GM23338 (cell line): ENCODE measurements at regions not wholly inside any gene's neighbourhood (a gene's known extent, or its start where the extent isn't known, plus 50 kb on each side); places are given as distances from the start of the nearest gene placed in this dataset.
A peak's percentile ranks its signal among the peaks of the same experiment; 100 is the strongest.

ENCODE experiments used
- ATAC-seq: fragments of 200-7000 bp; cut with Tn5 transposase; 3 replicates; pipeline ENCODE4 v1.9.1; 2020
- DNase-seq: peaks from one replicate; pipeline ENCODE4 v3.0.0-alpha.2; 2015; ENCODE audit warnings: low spot score
- H2AFZ ChIP-seq: fragments of 200-600 bp; sonication (generic); 2 replicates; pipeline ENCODE4 v1.8.0; 2016; ENCODE audit warnings: antibody characterized with exemption, mild to moderate bottlenecking, moderate library complexity
- H3F3A ChIP-seq: fragments of 200-600 bp; sonication (generic); replicated peaks from 2 replicates; pipeline ENCODE4 v1.8.0; 2017; ENCODE audit warnings: antibody characterized with exemption, mixed run types, low read depth
- H3K27ac ChIP-seq: fragments of 200-600 bp; sonication (generic); 2 replicates; pipeline ENCODE4 v1.6.1; 2016; ENCODE audit warnings: low read depth
- H3K27me3 ChIP-seq: fragments of 200-600 bp; sonication (generic); 2 replicates; pipeline ENCODE4 v1.8.0; 2016; ENCODE audit warnings: mild to moderate bottlenecking, mixed run types, moderate library complexity; ENCODE audit not compliant: insufficient read depth
- H3K36me3 ChIP-seq: fragments of 200-600 bp; sonication (generic); 2 replicates; pipeline ENCODE4 v1.8.0; 2016; ENCODE audit warnings: mild to moderate bottlenecking; ENCODE audit not compliant: insufficient read depth
- H3K4me1 ChIP-seq: fragments of 200-600 bp; sonication (generic); 2 replicates; pipeline ENCODE4 v1.8.0; 2016; ENCODE audit warnings: mild to moderate bottlenecking, moderate library complexity; ENCODE audit not compliant: insufficient read depth
- H3K4me2 ChIP-seq: fragments of 200-600 bp; sonication (generic); 2 replicates; pipeline ENCODE4 v1.7.1; 2017; ENCODE audit warnings: mixed run types
- H3K4me3 ChIP-seq: fragments of 200-600 bp; sonication (generic); 2 replicates; pipeline ENCODE4 v1.6.1; 2016; ENCODE audit warnings: mixed run types
- H3K79me2 ChIP-seq: fragments of 200-600 bp; sonication (generic); replicated peaks from 2 replicates; pipeline ENCODE4 v1.8.0; 2017; ENCODE audit warnings: mild to moderate bottlenecking; ENCODE audit not compliant: insufficient read depth
- H3K9me2 ChIP-seq: fragments of 200-600 bp; sonication (generic); 2 replicates; pipeline ENCODE4 v1.8.0; 2017; ENCODE audit not compliant: insufficient read depth
- H4K20me1 ChIP-seq: fragments of 200-600 bp; sonication (generic); replicated peaks from 2 replicates; pipeline ENCODE4 v1.8.0; 2017; ENCODE audit warnings: mild to moderate bottlenecking; ENCODE audit not compliant: insufficient read depth
- H3K27ac Mint-ChIP-seq: 2 replicates; pipeline ENCODE4 v1.8.0; 2020; ENCODE audit warnings: inconsistent platforms, mild to moderate bottlenecking, moderate library complexity, mixed read lengths
- H3K27me3 Mint-ChIP-seq: 3 replicates; pipeline ENCODE4 v1.8.0; 2022; ENCODE audit warnings: low read depth, mild to moderate bottlenecking, moderate library complexity, mixed read lengths, inconsistent platforms; ENCODE audit not compliant: insufficient read depth, poor library complexity
- H3K36me3 Mint-ChIP-seq: 3 replicates; pipeline ENCODE4 v1.8.0; 2021; ENCODE audit warnings: low read depth, mild to moderate bottlenecking, inconsistent platforms, moderate library complexity, mixed read lengths
- H3K4me1 Mint-ChIP-seq: 3 replicates; pipeline ENCODE4 v1.8.0; 2020; ENCODE audit warnings: mild to moderate bottlenecking, inconsistent platforms, mixed read lengths
- H3K4me3 Mint-ChIP-seq: 3 replicates; pipeline ENCODE4 v1.8.0; 2021; ENCODE audit warnings: moderate library complexity, mild to moderate bottlenecking, inconsistent platforms, mixed read lengths
- H3K9me3 Mint-ChIP-seq: 3 replicates; pipeline ENCODE4 v1.8.0; 2020; ENCODE audit warnings: moderate library complexity, mild to moderate bottlenecking, inconsistent platforms, mixed read lengths
- CREB1 ChIP-seq: fragments of 250-450 bp; sonication (Bioruptor Pico); IDR thresholded peaks from 2 replicates; pipeline ENCODE4 v1.5.0; 2020; ENCODE audit warnings: low read depth, mild to moderate bottlenecking, moderate library complexity
- CTCF ChIP-seq, 2 experiments: fragments of 200-600 bp in 1 of 2; sonication (generic) in 1 of 2; conservative IDR thresholded peaks; 2 replicates each; pipeline versions ENCODE4 v1.5.1 to v1.6.1; 2016 to 2017; ENCODE audit warnings: antibody characterized with exemption in 2 of 2, low read depth in 2 of 2, mild to moderate bottlenecking in 2 of 2, moderate library complexity in 1 of 2
- ETS1 ChIP-seq: IDR thresholded peaks from 2 replicates; pipeline ENCODE4 v1.6.1; 2016; ENCODE audit warnings: antibody characterized with exemption
- NANOG ChIP-seq: IDR thresholded peaks from 2 replicates; pipeline ENCODE4 v1.6.1; 2016; ENCODE audit warnings: antibody characterized with exemption, borderline replicate concordance
- STAT1 ChIP-seq: IDR thresholded peaks from one replicate; pipeline ENCODE4 v1.6.1; 2016; ENCODE audit warnings: antibody characterized with exemption; ENCODE audit not compliant: unreplicated experiment
- ZNF114 ChIP-seq: fragments of 250-450 bp; sonication (Bioruptor Pico); IDR thresholded peaks from 2 replicates; pipeline ENCODE4 v1.5.0; 2020; ENCODE audit warnings: mild to moderate bottlenecking, moderate library complexity
- ZNF331 ChIP-seq: fragments of 250-450 bp; sonication (Bioruptor Pico); IDR thresholded peaks from 2 replicates; pipeline ENCODE4 v1.5.0; 2020; ENCODE audit warnings: low read depth, mild to moderate bottlenecking, moderate library complexity

DNA sequence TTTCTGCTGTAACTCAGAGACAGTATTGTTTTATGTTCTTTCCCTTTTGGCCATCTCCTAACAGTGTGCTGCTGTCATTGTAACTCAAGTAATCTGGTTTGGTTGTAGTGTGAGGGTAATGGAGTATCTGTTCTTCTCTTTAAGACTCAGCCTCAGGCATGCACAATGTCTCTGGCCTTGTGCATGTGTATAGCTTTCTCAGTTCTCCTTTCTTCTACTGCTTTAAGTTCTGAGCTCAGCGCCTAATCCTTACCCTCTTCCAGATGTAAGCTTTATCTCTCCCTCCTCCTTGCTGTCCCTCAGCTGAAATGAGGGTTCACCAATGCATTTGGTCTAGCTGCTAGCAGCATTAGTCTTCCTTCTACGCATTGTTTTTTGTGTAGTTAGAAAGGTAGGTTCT lies 1420.4 kb upstream of the PRMT6 start:
- H2AFZ ChIP-seq = peak overlapping the region; percentile 77; the same call in 1 of the 2 replicates
- no peaks in the 10 kb centered on the region for H3K9me2 ChIP-seq
- no peaks in the 10 kb centered on the region for H3K36me3 ChIP-seq
- H3K27me3 Mint-ChIP-seq = no peaks in the 10 kb centered on the region
- H4K20me1 ChIP-seq = no peaks in the 10 kb centered on the region
- TF ChIP-seq STAT1 (no peak), NANOG (no peak), CTCF (conservative IDR thresholded peaks at IDR 0.05; ENCODE audit: low read depth in 2 of 2) (no peak), CREB1 (CRISPR knock-in tag) (no peak)
- peaks cover 6% of the 10 kb centered on the region; the same call in 1 of the 3 replicates for H3K9me3 Mint-ChIP-seq
- no peak overlapping the region for H3K4me3 Mint-ChIP-seq
- H3K27me3 ChIP-seq = no peaks in the 10 kb centered on the region
- no peak overlapping the region for H3K27ac Mint-ChIP-seq
- H3K4me1 Mint-ChIP-seq = no peaks in the 10 kb centered on the region
- H3K4me3 ChIP-seq = no peak overlapping the region
- no peak overlapping the region for H3K4me2 ChIP-seq
- no peaks in the 10 kb centered on the region for H3K4me1 ChIP-seq
- no peak for DNase-seq
- no peak for ATAC-seq
- H3K27ac ChIP-seq = no peak overlapping the region
- H3K36me3 Mint-ChIP-seq = no peaks in the 10 kb centered on the region
- H3F3A ChIP-seq = no peaks in the 10 kb centered on the region
- H3K79me2 ChIP-seq = no peaks in the 10 kb centered on the region

GRCh38 chr1:105641407-105641806 lies 1415.1 kb upstream of the PRMT6 start:
- H3K4me1 Mint-ChIP-seq = no peaks in the 10 kb centered on the region
- Histone ChIP-seq H3K4me2 (no peak overlapping the region), H4K20me1 (no peaks in the 10 kb centered on the region), H3K4me1 (no peaks in the 10 kb centered on the region), H3K79me2 (no peaks in the 10 kb centered on the region), H3K27ac (no peak overlapping the region), H3K27me3 (no peaks in the 10 kb centered on the region), H3K9me2 (no peaks in the 10 kb centered on the region), H2AFZ (peak overlapping the region; percentile 54; the same call in 1 of the 2 replicates), H3K4me3 (no peak overlapping the region), H3K36me3 (no peaks in the 10 kb centered on the region), H3F3A (no peaks in the 10 kb centered on the region)
- TF ChIP-seq ZNF114 = no peak
- no peak for TF ChIP-seq NANOG
- TF ChIP-seq ZNF331 (CRISPR knock-in tag) = no peak
- no peak for TF ChIP-seq ETS1
- TF ChIP-seq CTCF (conservative IDR thresholded peaks at IDR 0.05; ENCODE audit: low read depth in 2 of 2) = peak; percentile 17 to 25; a peak in 2 of 4 replicates
- no peak overlapping the region; the same call in 1 of the 2 replicates for H3K27ac Mint-ChIP-seq
- H3K9me3 Mint-ChIP-seq = no peaks in the 10 kb centered on the region
- no peaks in the 10 kb centered on the region for H3K27me3 Mint-ChIP-seq
- no peak overlapping the region for H3K4me3 Mint-ChIP-seq
- ATAC-seq (peak; percentile 61), DNase-seq (peak; percentile 32)
- no peaks in the 10 kb centered on the region for H3K36me3 Mint-ChIP-seq
